CD14-positive monocyte (primary cell): ENCODE measurements at regions not wholly inside any gene's neighbourhood (a gene's known extent, or its start where the extent isn't known, plus 50 kb on each side); places are given as distances from the start of the nearest gene placed in this dataset.

Source experiments
- DNase-seq, 3 donors: peaks; one replicate each; pipeline ENCODE4 v3.0.0-alpha.2; 2011 to 2022
- H2AFZ ChIP-seq: 2 replicates; pipeline ENCODE4 v1.6.0; 2012; ENCODE audit warnings: mild to moderate bottlenecking, low read depth, low read length, inconsistent platforms; ENCODE audit not compliant: insufficient read depth, poor library complexity, severe bottlenecking
- H3K27ac ChIP-seq, 2 donors: 1 replicate in 1 of 2; 2 replicates in 1 of 2; pipeline ENCODE4 v1.5.1; 2012 to 2013; ENCODE audit warnings: low read length in 2 of 2, control low read depth in 1 of 2, inconsistent platforms in 1 of 2, low read depth in 1 of 2, mild to moderate bottlenecking in 1 of 2
- H3K27me3 ChIP-seq, 2 donors: one replicate each; pipeline versions ENCODE4 v1.6.0 to v1.6.1; 2011 to 2013; ENCODE audit warnings: low read length in 2 of 2; ENCODE audit not compliant: control insufficient read depth in 2 of 2, insufficient read depth in 2 of 2
- H3K36me3 ChIP-seq, 2 donors: replicated peaks in 1 of 2; 1 replicate in 1 of 2; 2 replicates in 1 of 2; pipeline versions ENCODE4 v1.5.1 to v1.6.1; 2012 to 2013; ENCODE audit warnings: low read length in 2 of 2, control low read depth in 1 of 2, inconsistent platforms in 1 of 2, mild to moderate bottlenecking in 1 of 2; ENCODE audit not compliant: insufficient read depth in 2 of 2, control insufficient read depth in 1 of 2
- H3K4me1 ChIP-seq, 2 donors: 1 replicate in 1 of 2; 2 replicates in 1 of 2; pipeline versions ENCODE4 v1.5.1 to v1.6.1; 2012 to 2013; ENCODE audit warnings: low read length in 2 of 2, control low read depth in 1 of 2, inconsistent platforms in 1 of 2, mild to moderate bottlenecking in 1 of 2, moderate library complexity in 1 of 2; ENCODE audit not compliant: insufficient read depth in 2 of 2, control insufficient read depth in 1 of 2
- H3K4me2 ChIP-seq: replicated peaks from 2 replicates; pipeline ENCODE3; 2012; ENCODE audit warnings: low read length, moderate library complexity, mild to moderate bottlenecking; ENCODE audit not compliant: poor library complexity, severe bottlenecking; ENCODE audit errors: extremely low read depth
- H3K4me3 ChIP-seq, 3 experiments: fragments of 200-600 bp in 1 of 3; sonication (generic) in 1 of 3; replicated peaks in 1 of 3; 1 replicate in 2 of 3; 2 replicates in 1 of 3; pipeline ENCODE4 v1.5.1; 2011 to 2013; ENCODE audit warnings: low read length in 3 of 3, mild to moderate bottlenecking in 3 of 3, control low read depth in 2 of 3, low read depth in 2 of 3, inconsistent platforms in 1 of 3, moderate library complexity in 1 of 3
- H3K79me2 ChIP-seq: 2 replicates; pipeline ENCODE4 v1.6.0; 2012; ENCODE audit warnings: mild to moderate bottlenecking, control low read depth, inconsistent platforms, low read length, moderate library complexity; ENCODE audit not compliant: insufficient read depth
- H3K9ac ChIP-seq: 2 replicates; pipeline ENCODE4 v1.6.0; 2017; ENCODE audit warnings: low read length, mild to moderate bottlenecking; ENCODE audit not compliant: insufficient read depth, poor library complexity, severe bottlenecking
- H3K9me3 ChIP-seq, 2 donors: replicated peaks in 1 of 2; 1 replicate in 1 of 2; 2 replicates in 1 of 2; pipeline versions ENCODE4 v1.5.1 to v1.6.1; 2012 to 2013; ENCODE audit warnings: low read length in 2 of 2, control low read depth in 1 of 2; ENCODE audit not compliant: control insufficient read depth in 1 of 2, insufficient read depth in 1 of 2
- H4K20me1 ChIP-seq: 2 replicates; pipeline ENCODE4 v1.6.0; 2012; ENCODE audit warnings: mild to moderate bottlenecking, low read length, control low read depth, moderate library complexity; ENCODE audit not compliant: insufficient read depth
- H3K27ac Mint-ChIP-seq, 7 donors: one replicate each; pipeline ENCODE4 v1.8.0; 2020; ENCODE audit warnings: mild to moderate bottlenecking in 7 of 7, mixed read lengths in 7 of 7, moderate library complexity in 6 of 7, inconsistent platforms in 2 of 7
- H3K27me3 Mint-ChIP-seq, 3 donors: one replicate each; pipeline ENCODE4 v1.8.0; 2021 to 2022; ENCODE audit warnings: low read depth in 3 of 3, mild to moderate bottlenecking in 3 of 3, mixed read lengths in 3 of 3, moderate library complexity in 3 of 3, inconsistent platforms in 1 of 3
- H3K36me3 Mint-ChIP-seq, 2 donors: one replicate each; pipeline ENCODE4 v1.8.0; 2020; ENCODE audit warnings: mixed read lengths in 2 of 2, inconsistent platforms in 1 of 2, mild to moderate bottlenecking in 1 of 2
- H3K4me1 Mint-ChIP-seq: one replicate; pipeline ENCODE4 v1.8.0; 2020; ENCODE audit warnings: mild to moderate bottlenecking, mixed read lengths
- H3K4me3 Mint-ChIP-seq, 2 donors: one replicate each; pipeline ENCODE4 v1.8.0; 2020; ENCODE audit warnings: mild to moderate bottlenecking in 2 of 2, mixed read lengths in 2 of 2, moderate library complexity in 1 of 2
- H3K9me3 Mint-ChIP-seq, 7 donors: one replicate each; pipeline ENCODE4 v1.8.0; 2020 to 2022; ENCODE audit warnings: mixed read lengths in 7 of 7, mild to moderate bottlenecking in 6 of 7, moderate library complexity in 6 of 7, inconsistent platforms in 2 of 7
- intact Hi-C, 2 donors: fragments of 100-400 bp; cut with micrococcal nuclease; formaldehyde crosslinking; loops; one replicate each; pipeline versions ENCODE4 v1.15.0 to v1.15.1; 2023
- TF ChIP-seq, protein P1 (sequence below): fragments of 200-600 bp; IDR thresholded peaks from one replicate; pipeline ENCODE4 v1.8.0; 2022; ENCODE audit warnings: antibody characterized with exemption, mild to moderate bottlenecking

DNA sequence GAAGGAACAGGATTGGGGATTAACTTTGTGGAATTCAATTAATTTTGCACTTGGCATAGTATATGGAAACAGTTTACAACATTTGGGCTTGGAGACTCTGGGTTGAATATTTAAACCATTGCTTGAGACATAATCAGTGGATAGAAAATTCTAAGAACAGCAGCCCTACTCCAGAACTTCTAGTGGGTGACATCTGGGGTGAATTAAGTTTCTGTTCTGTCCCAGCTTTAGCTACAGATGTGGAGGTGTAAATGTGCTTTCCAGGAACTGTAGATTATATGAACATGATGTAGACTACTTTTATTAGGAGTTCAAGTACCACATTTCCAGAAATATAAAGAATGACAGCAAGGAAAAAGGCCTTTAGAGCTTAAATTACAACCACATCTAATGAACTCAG, 51.9 kb upstream of the SKAP2 start:
- Mint-ChIP-seq H3K4me3 (no peak overlapping the region), H3K27ac (no peak overlapping the region), H3K9me3 (peaks cover 0 to 1% (median 0%) of the 10 kb centered on the region in 7 donors), H3K27me3 (peaks cover 1 to 5% (median 2%) of the 10 kb centered on the region in 3 donors), H3K36me3 (no peaks in the 10 kb centered on the region), H3K4me1 (peaks cover 7% of the 10 kb centered on the region)
- no peak for DNase-seq
- Histone ChIP-seq H3K4me3 (no peak overlapping the region), H3K36me3 (no peaks in the 10 kb centered on the region), H3K27me3 (no peaks in the 10 kb centered on the region), H3K9me3 (no peaks in the 10 kb centered on the region), H4K20me1 (no peaks in the 10 kb centered on the region), H3K27ac (no peak overlapping the region), H3K4me1 (peaks cover 12% of the 10 kb centered on the region in 2 donors), H3K9ac (no peak overlapping the region), H3K4me2 (no peak overlapping the region), H2AFZ (no peak overlapping the region), H3K79me2 (no peaks in the 10 kb centered on the region)
- intact Hi-C loops: no loop called here
- TF ChIP-seq, protein P1, sequence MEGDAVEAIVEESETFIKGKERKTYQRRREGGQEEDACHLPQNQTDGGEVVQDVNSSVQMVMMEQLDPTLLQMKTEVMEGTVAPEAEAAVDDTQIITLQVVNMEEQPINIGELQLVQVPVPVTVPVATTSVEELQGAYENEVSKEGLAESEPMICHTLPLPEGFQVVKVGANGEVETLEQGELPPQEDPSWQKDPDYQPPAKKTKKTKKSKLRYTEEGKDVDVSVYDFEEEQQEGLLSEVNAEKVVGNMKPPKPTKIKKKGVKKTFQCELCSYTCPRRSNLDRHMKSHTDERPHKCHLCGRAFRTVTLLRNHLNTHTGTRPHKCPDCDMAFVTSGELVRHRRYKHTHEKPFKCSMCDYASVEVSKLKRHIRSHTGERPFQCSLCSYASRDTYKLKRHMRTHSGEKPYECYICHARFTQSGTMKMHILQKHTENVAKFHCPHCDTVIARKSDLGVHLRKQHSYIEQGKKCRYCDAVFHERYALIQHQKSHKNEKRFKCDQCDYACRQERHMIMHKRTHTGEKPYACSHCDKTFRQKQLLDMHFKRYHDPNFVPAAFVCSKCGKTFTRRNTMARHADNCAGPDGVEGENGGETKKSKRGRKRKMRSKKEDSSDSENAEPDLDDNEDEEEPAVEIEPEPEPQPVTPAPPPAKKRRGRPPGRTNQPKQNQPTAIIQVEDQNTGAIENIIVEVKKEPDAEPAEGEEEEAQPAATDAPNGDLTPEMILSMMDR: no peak
